ENCODE measurements at regions not wholly inside any gene's neighbourhood (a gene's known extent, or its start where the extent isn't known, plus 50 kb on each side); places are given as distances from the start of the nearest gene placed in this dataset.

GRCh38 chr2:164190700-164191099, 430.6 kb downstream of the GRB14 start:
- H3K4me1 ChIP-seq (ENCODE audit: control insufficient read depth in 2 of 2, insufficient read depth in 2 of 2, low read length in 2 of 2) = no peaks in the 10 kb centered on the region
- no peak overlapping the region for H3K4me3 ChIP-seq (ENCODE audit: low read length in 2 of 2)
- H3K27me3 ChIP-seq (ENCODE audit: control insufficient read depth in 2 of 2, insufficient read depth in 2 of 2, low read length in 2 of 2) = no peaks in the 10 kb centered on the region
- no peak overlapping the region for H3K9ac ChIP-seq (ENCODE audit: low read depth in 1 of 2, low read length in 2 of 2)
- no peak overlapping the region for H3K27ac ChIP-seq (ENCODE audit: low read depth in 2 of 2, low read length in 2 of 2)
- H3K9me3 ChIP-seq (ENCODE audit: control insufficient read depth in 2 of 2, low read length in 2 of 2) = no peaks in the 10 kb centered on the region
- no peaks in the 10 kb centered on the region for H3K36me3 ChIP-seq (ENCODE audit: control insufficient read depth in 2 of 2, insufficient read depth in 2 of 2, low read length in 2 of 2)

- Histone ChIP-seq H3K9ac (ENCODE audit: low read depth in 1 of 2, low read length in 2 of 2) (no peak overlapping the region), H3K9me3 (ENCODE audit: control insufficient read depth in 2 of 2, low read length in 2 of 2) (no peaks in the 10 kb centered on the region), H3K36me3 (ENCODE audit: control insufficient read depth in 2 of 2, insufficient read depth in 2 of 2, low read length in 2 of 2) (no peaks in the 10 kb centered on the region), H3K4me3 (ENCODE audit: low read length in 2 of 2) (no peak overlapping the region), H3K4me1 (ENCODE audit: control insufficient read depth in 2 of 2, insufficient read depth in 2 of 2, low read length in 2 of 2) (no peaks in the 10 kb centered on the region), H3K27ac (ENCODE audit: low read depth in 2 of 2, low read length in 2 of 2) (no peak overlapping the region), H3K27me3 (ENCODE audit: control insufficient read depth in 2 of 2, insufficient read depth in 2 of 2, low read length in 2 of 2) (no peaks in the 10 kb centered on the region)
These were observed 431.4 kb downstream of the GRB14 start for GRCh38 chr2:164189851-164190250.

DNA sequence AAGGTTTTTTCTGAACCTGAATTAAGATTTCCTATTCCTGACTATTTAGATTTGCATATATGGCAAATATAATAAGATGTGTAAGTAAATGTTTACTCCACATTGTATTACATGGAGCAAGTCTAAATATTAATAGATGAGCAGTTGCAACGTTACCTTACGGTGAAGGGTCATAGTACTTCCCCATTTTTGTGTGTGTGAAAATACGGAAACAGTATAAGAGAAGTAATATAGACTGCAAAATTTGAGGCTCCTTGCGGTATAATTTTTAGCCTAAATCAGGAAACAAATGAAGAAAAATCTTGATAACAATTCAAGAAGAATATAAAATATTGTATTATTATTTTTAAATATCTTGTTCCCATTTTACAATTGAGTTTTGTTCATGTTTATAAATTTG, 434.2 kb downstream of the GRB14 start:
- Histone ChIP-seq H3K4me1 (ENCODE audit: control insufficient read depth in 2 of 2, insufficient read depth in 2 of 2, low read length in 2 of 2) (no peaks in the 10 kb centered on the region), H3K27me3 (ENCODE audit: control insufficient read depth in 2 of 2, insufficient read depth in 2 of 2, low read length in 2 of 2) (no peaks in the 10 kb centered on the region), H3K4me3 (ENCODE audit: low read length in 2 of 2) (no peak overlapping the region), H3K9me3 (ENCODE audit: control insufficient read depth in 2 of 2, low read length in 2 of 2) (no peaks in the 10 kb centered on the region), H3K9ac (ENCODE audit: low read depth in 1 of 2, low read length in 2 of 2) (no peak overlapping the region), H3K27ac (ENCODE audit: low read depth in 2 of 2, low read length in 2 of 2) (no peak overlapping the region), H3K36me3 (ENCODE audit: control insufficient read depth in 2 of 2, insufficient read depth in 2 of 2, low read length in 2 of 2) (no peaks in the 10 kb centered on the region)

DNA sequence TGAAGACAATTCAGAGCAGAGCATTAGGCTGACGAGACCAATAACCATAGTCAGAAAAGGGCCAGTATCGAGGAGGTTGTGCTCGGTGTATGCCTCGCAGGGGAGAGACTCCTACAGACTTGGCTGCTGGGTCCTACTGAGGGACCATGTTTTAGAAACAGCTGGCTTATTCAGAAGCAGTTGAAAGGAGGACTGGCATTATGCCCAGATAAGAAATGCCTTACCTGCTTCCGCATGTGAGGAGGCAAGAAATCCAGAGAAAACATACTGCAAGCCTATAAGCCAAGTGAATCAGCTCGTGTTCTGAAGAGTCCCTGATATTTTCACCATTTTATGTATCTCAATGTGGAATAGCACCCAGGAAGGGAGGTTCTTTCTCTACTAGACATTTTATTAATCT, 434.7 kb downstream of the GRB14 start:
- no peak overlapping the region for H3K27ac ChIP-seq (ENCODE audit: low read depth in 2 of 2, low read length in 2 of 2)
- no peak overlapping the region for H3K9ac ChIP-seq (ENCODE audit: low read depth in 1 of 2, low read length in 2 of 2)
- no peaks in the 10 kb centered on the region for H3K27me3 ChIP-seq (ENCODE audit: control insufficient read depth in 2 of 2, insufficient read depth in 2 of 2, low read length in 2 of 2)
- no peak overlapping the region for H3K4me3 ChIP-seq (ENCODE audit: low read length in 2 of 2)
- H3K36me3 ChIP-seq (ENCODE audit: control insufficient read depth in 2 of 2, insufficient read depth in 2 of 2, low read length in 2 of 2) = no peaks in the 10 kb centered on the region
- H3K4me1 ChIP-seq (ENCODE audit: control insufficient read depth in 2 of 2, insufficient read depth in 2 of 2, low read length in 2 of 2) = no peaks in the 10 kb centered on the region
- no peaks in the 10 kb centered on the region for H3K9me3 ChIP-seq (ENCODE audit: control insufficient read depth in 2 of 2, low read length in 2 of 2)

- H3K4me1 ChIP-seq (ENCODE audit: control insufficient read depth in 2 of 2, insufficient read depth in 2 of 2, low read length in 2 of 2) = no peaks in the 10 kb centered on the region
- no peaks in the 10 kb centered on the region for H3K36me3 ChIP-seq (ENCODE audit: control insufficient read depth in 2 of 2, insufficient read depth in 2 of 2, low read length in 2 of 2)
- no peaks in the 10 kb centered on the region for H3K27me3 ChIP-seq (ENCODE audit: control insufficient read depth in 2 of 2, insufficient read depth in 2 of 2, low read length in 2 of 2)
- H3K4me3 ChIP-seq (ENCODE audit: low read length in 2 of 2) = no peak overlapping the region
- H3K9ac ChIP-seq (ENCODE audit: low read depth in 1 of 2, low read length in 2 of 2) = no peak overlapping the region
- no peak overlapping the region for H3K27ac ChIP-seq (ENCODE audit: low read depth in 2 of 2, low read length in 2 of 2)
- H3K9me3 ChIP-seq (ENCODE audit: control insufficient read depth in 2 of 2, low read length in 2 of 2) = no peaks in the 10 kb centered on the region
These were observed 439.1 kb downstream of the GRB14 start for GRCh38 chr2:164182116-164182627.

- Histone ChIP-seq H3K4me3 (ENCODE audit: low read length in 2 of 2) (no peak overlapping the region), H3K4me1 (ENCODE audit: control insufficient read depth in 2 of 2, insufficient read depth in 2 of 2, low read length in 2 of 2) (no peaks in the 10 kb centered on the region), H3K36me3 (ENCODE audit: control insufficient read depth in 2 of 2, insufficient read depth in 2 of 2, low read length in 2 of 2) (no peaks in the 10 kb centered on the region), H3K27ac (ENCODE audit: low read depth in 2 of 2, low read length in 2 of 2) (no peak overlapping the region), H3K27me3 (ENCODE audit: control insufficient read depth in 2 of 2, insufficient read depth in 2 of 2, low read length in 2 of 2) (no peaks in the 10 kb centered on the region), H3K9ac (ENCODE audit: low read depth in 1 of 2, low read length in 2 of 2) (no peak overlapping the region), H3K9me3 (ENCODE audit: control insufficient read depth in 2 of 2, low read length in 2 of 2) (no peaks in the 10 kb centered on the region)
These were observed 442.3 kb downstream of the GRB14 start for GRCh38 chr2:164178835-164179465.

- H3K9me3 ChIP-seq (ENCODE audit: control insufficient read depth in 2 of 2, low read length in 2 of 2) = no peaks in the 10 kb centered on the region
- no peaks in the 10 kb centered on the region for H3K36me3 ChIP-seq (ENCODE audit: control insufficient read depth in 2 of 2, insufficient read depth in 2 of 2, low read length in 2 of 2)
- H3K27me3 ChIP-seq (ENCODE audit: control insufficient read depth in 2 of 2, insufficient read depth in 2 of 2, low read length in 2 of 2) = no peaks in the 10 kb centered on the region
- H3K4me1 ChIP-seq (ENCODE audit: control insufficient read depth in 2 of 2, insufficient read depth in 2 of 2, low read length in 2 of 2) = no peaks in the 10 kb centered on the region
- no peak overlapping the region for H3K9ac ChIP-seq (ENCODE audit: low read depth in 1 of 2, low read length in 2 of 2)
- H3K4me3 ChIP-seq (ENCODE audit: low read length in 2 of 2) = no peak overlapping the region
- no peak overlapping the region for H3K27ac ChIP-seq (ENCODE audit: low read depth in 2 of 2, low read length in 2 of 2)
These were observed 428.8 kb upstream of the FIGN start for GRCh38 chr2:164164602-164165001.

GRCh38 chr2:164155558-164155957, 419.8 kb upstream of the FIGN start:
- H3K4me3 ChIP-seq (ENCODE audit: low read length in 2 of 2) = no peak overlapping the region
- no peak overlapping the region for H3K27ac ChIP-seq (ENCODE audit: low read depth in 2 of 2, low read length in 2 of 2)
- no peaks in the 10 kb centered on the region for H3K9me3 ChIP-seq (ENCODE audit: control insufficient read depth in 2 of 2, low read length in 2 of 2)
- H3K27me3 ChIP-seq (ENCODE audit: control insufficient read depth in 2 of 2, insufficient read depth in 2 of 2, low read length in 2 of 2) = no peaks in the 10 kb centered on the region
- no peaks in the 10 kb centered on the region for H3K4me1 ChIP-seq (ENCODE audit: control insufficient read depth in 2 of 2, insufficient read depth in 2 of 2, low read length in 2 of 2)
- H3K36me3 ChIP-seq (ENCODE audit: control insufficient read depth in 2 of 2, insufficient read depth in 2 of 2, low read length in 2 of 2) = no peaks in the 10 kb centered on the region
- no peak overlapping the region for H3K9ac ChIP-seq (ENCODE audit: low read depth in 1 of 2, low read length in 2 of 2)

- H3K27ac ChIP-seq (ENCODE audit: low read depth in 2 of 2, low read length in 2 of 2) = no peak overlapping the region
- H3K9me3 ChIP-seq (ENCODE audit: control insufficient read depth in 2 of 2, low read length in 2 of 2) = no peaks in the 10 kb centered on the region
- H3K36me3 ChIP-seq (ENCODE audit: control insufficient read depth in 2 of 2, insufficient read depth in 2 of 2, low read length in 2 of 2) = no peaks in the 10 kb centered on the region
- no peaks in the 10 kb centered on the region for H3K27me3 ChIP-seq (ENCODE audit: control insufficient read depth in 2 of 2, insufficient read depth in 2 of 2, low read length in 2 of 2)
- no peak overlapping the region for H3K9ac ChIP-seq (ENCODE audit: low read depth in 1 of 2, low read length in 2 of 2)
- no peaks in the 10 kb centered on the region for H3K4me1 ChIP-seq (ENCODE audit: control insufficient read depth in 2 of 2, insufficient read depth in 2 of 2, low read length in 2 of 2)
- no peak overlapping the region for H3K4me3 ChIP-seq (ENCODE audit: low read length in 2 of 2)
These were observed 415.7 kb upstream of the FIGN start for GRCh38 chr2:164151522-164151921.

GRCh38 chr2:164150604-164151003, 414.8 kb upstream of the FIGN start:
- H3K27ac ChIP-seq (ENCODE audit: low read depth in 2 of 2, low read length in 2 of 2) = no peak overlapping the region
- H3K27me3 ChIP-seq (ENCODE audit: control insufficient read depth in 2 of 2, insufficient read depth in 2 of 2, low read length in 2 of 2) = no peaks in the 10 kb centered on the region
- H3K9ac ChIP-seq (ENCODE audit: low read depth in 1 of 2, low read length in 2 of 2) = no peak overlapping the region
- no peaks in the 10 kb centered on the region for H3K4me1 ChIP-seq (ENCODE audit: control insufficient read depth in 2 of 2, insufficient read depth in 2 of 2, low read length in 2 of 2)
- no peak overlapping the region for H3K4me3 ChIP-seq (ENCODE audit: low read length in 2 of 2)
- H3K36me3 ChIP-seq (ENCODE audit: control insufficient read depth in 2 of 2, insufficient read depth in 2 of 2, low read length in 2 of 2) = no peaks in the 10 kb centered on the region
- no peaks in the 10 kb centered on the region for H3K9me3 ChIP-seq (ENCODE audit: control insufficient read depth in 2 of 2, low read length in 2 of 2)

GRCh38 chr2:164146441-164146840, 410.6 kb upstream of the FIGN start:
- Histone ChIP-seq H3K4me1 (ENCODE audit: control insufficient read depth in 2 of 2, insufficient read depth in 2 of 2, low read length in 2 of 2) (no peaks in the 10 kb centered on the region), H3K4me3 (ENCODE audit: low read length in 2 of 2) (no peak overlapping the region), H3K9me3 (ENCODE audit: control insufficient read depth in 2 of 2, low read length in 2 of 2) (no peaks in the 10 kb centered on the region), H3K36me3 (ENCODE audit: control insufficient read depth in 2 of 2, insufficient read depth in 2 of 2, low read length in 2 of 2) (no peaks in the 10 kb centered on the region), H3K27me3 (ENCODE audit: control insufficient read depth in 2 of 2, insufficient read depth in 2 of 2, low read length in 2 of 2) (no peaks in the 10 kb centered on the region), H3K9ac (ENCODE audit: low read depth in 1 of 2, low read length in 2 of 2) (no peak overlapping the region), H3K27ac (ENCODE audit: low read depth in 2 of 2, low read length in 2 of 2) (no peak overlapping the region)
